DOHH2 (cell line): ENCODE measurements at regions not wholly inside any gene's neighbourhood (a gene's known extent, or its start where the extent isn't known, plus 50 kb on each side); places are given as distances from the start of the nearest gene placed in this dataset.
"Not testable (repeated sequence)": the region's sequence is repeated elsewhere in the genome, so short reads cannot be mapped to it uniquely, and the experiment has no call there.

ENCODE experiments used
- H3F3A ChIP-seq: fragments of 200-600 bp; sonication (generic), shearing (Covaris generic); 2 replicates; pipeline ENCODE4 v1.6.0; 2016; ENCODE audit warnings: antibody characterized with exemption, mild to moderate bottlenecking; ENCODE audit not compliant: control insufficient read depth, insufficient read depth
- H3K27ac ChIP-seq: fragments of 200-600 bp; sonication (generic); 2 replicates; pipeline ENCODE4 v1.5.1; 2014; ENCODE audit warnings: low read depth, mild to moderate bottlenecking, low read length, moderate library complexity
- H3K27me3 ChIP-seq: fragments of 200-600 bp; sonication (generic); 2 replicates; pipeline ENCODE4 v1.6.1; 2014; ENCODE audit warnings: mild to moderate bottlenecking, low read length, mixed read lengths; ENCODE audit not compliant: control insufficient read depth
- H3K36me3 ChIP-seq: fragments of 200-600 bp; sonication (generic); 2 replicates; pipeline ENCODE4 v1.6.1; 2014; ENCODE audit warnings: mild to moderate bottlenecking, low read length, moderate library complexity, mixed read lengths; ENCODE audit not compliant: control insufficient read depth
- H3K4me1 ChIP-seq: fragments of 200-600 bp; sonication (generic); 2 replicates; pipeline ENCODE4 v1.6.1; 2014; ENCODE audit warnings: mild to moderate bottlenecking, low read length, mixed read lengths; ENCODE audit not compliant: control insufficient read depth
- H3K4me2 ChIP-seq: fragments of 200-600 bp; sonication (generic); 2 replicates; pipeline ENCODE4 v1.6.0; 2014; ENCODE audit warnings: mild to moderate bottlenecking, low read length, moderate library complexity
- H3K4me3 ChIP-seq: fragments of 200-600 bp; sonication (generic); 2 replicates; pipeline ENCODE4 v1.5.1; 2014; ENCODE audit warnings: mild to moderate bottlenecking, low read length, mixed read lengths
- H3K79me2 ChIP-seq: fragments of 200-600 bp; sonication (generic); 2 replicates; pipeline ENCODE4 v1.6.1; 2014; ENCODE audit warnings: mild to moderate bottlenecking, low read length, mixed read lengths; ENCODE audit not compliant: control insufficient read depth
- H3K9me2 ChIP-seq: fragments of 200-600 bp; sonication (generic); replicated peaks from 2 replicates; pipeline ENCODE4 v1.6.1; 2014; ENCODE audit warnings: mild to moderate bottlenecking, low read length, mixed read lengths; ENCODE audit not compliant: control insufficient read depth
- H3K9me3 ChIP-seq: fragments of 200-600 bp; sonication (generic); 2 replicates; pipeline ENCODE4 v1.6.1; 2014; ENCODE audit warnings: antibody characterized with exemption, low read length, mixed read lengths; ENCODE audit not compliant: control insufficient read depth, insufficient read depth
- H4K20me1 ChIP-seq: fragments of 200-600 bp; sonication (generic); 2 replicates; pipeline ENCODE4 v1.6.0; 2014; ENCODE audit warnings: low read depth, mild to moderate bottlenecking, antibody characterized with exemption, low read length, moderate library complexity; ENCODE audit not compliant: control insufficient read depth, insufficient read depth
- CTCF ChIP-seq: fragments of 200-600 bp; sonication (generic); IDR thresholded peaks from one replicate; pipeline ENCODE4 v1.5.1; 2014; ENCODE audit warnings: antibody characterized with exemption, mild to moderate bottlenecking, low read depth, low read length; ENCODE audit not compliant: poor library complexity, severe bottlenecking
- EZH2phosphoT487 ChIP-seq: fragments of 200-600 bp; sonication (generic); IDR thresholded peaks from 2 replicates; pipeline ENCODE4 v1.6.1; 2017; ENCODE audit warnings: borderline replicate concordance, mild to moderate bottlenecking, antibody characterized with exemption, low read length, moderate library complexity, mixed read lengths

- Histone ChIP-seq H3K27me3 (no peaks in the 10 kb centered on the region), H3K79me2 (no peaks in the 10 kb centered on the region), H3K4me3 (no peak overlapping the region), H3K9me3 (no peaks in the 10 kb centered on the region), H3F3A (no peaks in the 10 kb centered on the region), H3K4me1 (no peaks in the 10 kb centered on the region), H3K9me2 (no peaks in the 10 kb centered on the region), H3K36me3 (no peaks in the 10 kb centered on the region), H3K27ac (no peak overlapping the region), H4K20me1 (no peaks in the 10 kb centered on the region), H3K4me2 (no peak overlapping the region)
- TF ChIP-seq CTCF (no peak), EZH2phosphoT487 (no peak)
Measured at GRCh38 chr7:97422046-97422445, 304.5 kb downstream of the SDHAF3 start.

GRCh38 chr7:97430006-97430405, 301.9 kb upstream of the TAC1 start:
- no peaks in the 10 kb centered on the region for H3K79me2 ChIP-seq
- no peaks in the 10 kb centered on the region for H3F3A ChIP-seq
- no peak overlapping the region for H3K4me2 ChIP-seq
- H3K27me3 ChIP-seq: no peaks in the 10 kb centered on the region
- TF ChIP-seq CTCF: no peak
- TF ChIP-seq EZH2phosphoT487: no peak
- no peak overlapping the region for H3K27ac ChIP-seq
- H3K36me3 ChIP-seq: no peaks in the 10 kb centered on the region
- no peak overlapping the region for H3K4me3 ChIP-seq
- H3K9me3 ChIP-seq: no peaks in the 10 kb centered on the region
- H3K4me1 ChIP-seq: no peaks in the 10 kb centered on the region
- H3K9me2 ChIP-seq: no peaks in the 10 kb centered on the region
- no peaks in the 10 kb centered on the region for H4K20me1 ChIP-seq

DNA sequence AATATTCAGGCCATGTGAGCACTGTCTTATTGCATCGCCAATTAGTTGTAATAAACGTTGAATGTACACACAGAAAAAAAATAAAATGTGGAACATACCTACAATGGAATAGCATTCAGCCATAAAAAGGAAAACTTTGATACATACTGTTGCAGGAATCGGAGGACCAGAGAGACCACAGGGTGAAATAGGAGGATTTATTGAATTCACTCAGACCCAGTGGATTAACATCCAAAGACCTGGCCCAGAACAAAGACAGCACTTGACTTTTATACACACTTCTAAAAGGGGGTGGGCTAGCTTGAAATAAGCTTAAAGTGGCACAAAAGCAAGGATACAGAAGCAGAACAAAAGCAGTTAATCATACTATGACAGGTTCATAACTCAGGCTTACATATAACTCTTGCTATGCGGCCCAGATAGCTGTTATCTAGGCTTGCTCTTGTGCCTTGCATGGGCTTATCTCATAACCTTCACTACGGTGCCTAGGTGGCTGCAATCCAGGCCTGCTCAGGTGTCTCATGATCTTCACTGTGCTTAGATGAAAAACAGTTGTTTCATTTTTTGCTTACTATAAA, 292.2 kb upstream of the TAC1 start:
- Histone ChIP-seq H3K4me3 (no peak overlapping the region), H3K27me3 (no peaks in the 10 kb centered on the region), H3K9me2 (no peaks in the 10 kb centered on the region), H3K4me2 (no peak overlapping the region), H3K79me2 (no peaks in the 10 kb centered on the region), H3K27ac (no peak overlapping the region), H3F3A (no peaks in the 10 kb centered on the region), H3K4me1 (no peaks in the 10 kb centered on the region), H3K9me3 (peaks cover 7% of the 10 kb centered on the region), H4K20me1 (no peaks in the 10 kb centered on the region), H3K36me3 (no peaks in the 10 kb centered on the region)
- TF ChIP-seq EZH2phosphoT487 (no peak), CTCF (no peak)

- Histone ChIP-seq H3K4me1 (no peaks in the 10 kb centered on the region), H3K27ac (no peak overlapping the region), H3K36me3 (no peaks in the 10 kb centered on the region), H3K4me2 (no peak overlapping the region), H3K9me2 (no peaks in the 10 kb centered on the region), H3K27me3 (no peaks in the 10 kb centered on the region), H3F3A (no peaks in the 10 kb centered on the region), H3K4me3 (no peak overlapping the region), H4K20me1 (no peaks in the 10 kb centered on the region), H3K9me3 (no peaks in the 10 kb centered on the region), H3K79me2 (no peaks in the 10 kb centered on the region)
- TF ChIP-seq EZH2phosphoT487 (no peak), CTCF (no peak)
Measured at GRCh38 chr7:97446361-97446760, 285.5 kb upstream of the TAC1 start.

DNA sequence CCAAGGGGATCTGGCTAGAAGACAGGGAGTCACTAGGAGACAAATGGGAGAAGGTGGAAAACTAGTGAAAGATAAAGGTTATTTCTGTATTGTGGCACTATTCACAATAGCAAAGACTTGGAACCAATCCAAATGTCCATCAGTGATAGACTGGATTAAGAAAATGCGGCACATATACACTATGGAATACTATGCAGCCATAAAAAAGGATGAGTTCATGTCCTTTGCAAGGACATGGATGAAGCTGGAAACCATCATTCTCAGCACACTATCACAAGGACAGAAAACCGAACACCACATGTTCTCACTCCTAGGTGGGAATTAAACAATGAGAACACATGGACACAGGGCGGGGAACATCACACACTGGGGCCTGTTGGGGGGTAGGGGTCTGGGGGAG, 282.4 kb upstream of the TAC1 start:
- not testable (repeated sequence) for H4K20me1 ChIP-seq, H3K4me3 ChIP-seq, H3F3A ChIP-seq, H3K9me2 ChIP-seq, H3K36me3 ChIP-seq, H3K79me2 ChIP-seq, H3K4me1 ChIP-seq, H3K9me3 ChIP-seq, H3K4me2 ChIP-seq, H3K27ac ChIP-seq, H3K27me3 ChIP-seq
